ENCODE measurements at regions not wholly inside any gene's neighbourhood (a gene's known extent, or its start where the extent isn't known, plus 50 kb on each side); places are given as distances from the start of the nearest gene placed in this dataset.

GRCh38 chr1:116273042-116273783 lies 99.8 kb upstream of the ATP1A1 start (continued):
- TF ChIP-seq ZNF687 (CRISPR knock-in tag; IDR thresholded peaks at IDR 0.05) (peak; percentile 58), ARID5B (CRISPR knock-in tag; IDR thresholded peaks at IDR 0.05) (peak; percentile 66), ZNF574 (CRISPR knock-in tag; IDR thresholded peaks at IDR 0.05) (peak; percentile 56), ZNF501 (CRISPR knock-in tag; IDR thresholded peaks at IDR 0.05) (peak; percentile 42; the same call in 1 of the 2 replicates), SPEN (CRISPR knock-in tag; IDR thresholded peaks at IDR 0.05; ENCODE audit: low read depth) (peak; percentile 63), SOX5 (CRISPR knock-in tag; IDR thresholded peaks at IDR 0.05; ENCODE audit: borderline replicate concordance) (peak; percentile 68), ZNF652 (CRISPR knock-in tag; IDR thresholded peaks at IDR 0.05; ENCODE audit: borderline replicate concordance, low read depth) (no peak), CEBPG (CRISPR knock-in tag; IDR thresholded peaks at IDR 0.05) (peak; percentile 71), GABPB1 (CRISPR knock-in tag; IDR thresholded peaks at IDR 0.05) (0 out of 2 replicates have a peak, but pooled peaks have one; percentile 14), ZBTB21 (CRISPR knock-in tag; IDR thresholded peaks at IDR 0.05) (no peak)
